Myocyte (in vitro differentiated cells): ENCODE measurements at regions not wholly inside any gene's neighbourhood (a gene's known extent, or its start where the extent isn't known, plus 50 kb on each side); places are given as distances from the start of the nearest gene placed in this dataset.

ENCODE experiments used
- DNase-seq: peaks from one replicate; pipeline ENCODE4 v3.0.0-alpha.2; 2012; ENCODE audit warnings: low read depth

DNA sequence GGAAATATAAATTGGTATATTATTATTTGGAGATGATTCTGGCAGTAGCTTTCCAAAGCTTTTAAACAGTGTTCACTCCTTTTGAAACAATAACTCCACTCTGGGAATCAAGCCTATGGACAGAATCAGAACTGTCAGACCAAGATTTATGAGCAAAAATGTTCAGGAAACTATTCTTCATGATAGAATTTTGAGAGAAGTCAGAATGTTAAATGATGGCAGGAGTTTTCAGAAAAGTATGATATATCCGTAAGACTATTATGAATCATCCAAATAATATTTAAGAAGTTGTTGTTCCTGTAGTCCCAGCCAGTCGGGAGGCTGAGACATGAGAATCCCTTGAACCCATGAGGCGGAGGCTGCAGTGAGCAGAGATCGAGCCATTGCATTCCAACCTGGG is 50.5 kb upstream of the ADGRG2 start:
- DNase-seq = no peak

DNA sequence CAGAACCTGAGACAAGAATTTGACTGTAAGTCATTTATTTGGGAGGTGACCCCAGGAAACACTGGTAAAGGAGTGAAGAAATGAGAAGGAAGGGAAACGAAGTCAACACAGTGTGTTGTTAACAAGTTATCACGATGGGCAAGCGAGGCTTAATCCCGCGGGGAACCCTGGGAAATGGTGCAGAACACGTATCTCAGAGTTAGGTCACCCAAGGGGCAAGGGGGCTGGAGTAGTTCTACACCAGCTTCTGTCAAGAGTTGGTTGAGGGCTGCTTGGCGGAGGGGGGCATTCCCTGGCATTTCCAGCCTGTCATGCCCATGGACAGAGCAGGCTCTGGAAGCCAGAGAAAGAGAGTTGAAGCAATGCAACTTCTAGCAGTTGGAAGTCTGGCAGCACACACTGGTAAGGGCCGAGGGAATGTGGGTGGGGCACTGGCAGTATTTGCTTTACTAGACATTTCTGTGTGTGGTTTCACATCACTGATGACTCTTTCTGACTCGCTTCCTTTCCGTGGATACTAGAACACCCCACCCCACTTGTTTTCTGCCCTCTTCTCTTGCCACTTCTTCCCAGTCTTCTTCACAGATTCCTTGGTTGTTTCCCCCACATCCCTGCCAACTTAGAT is 52.2 kb upstream of the ADGRG2 start:
- peak; percentile 20 for DNase-seq

DNA sequence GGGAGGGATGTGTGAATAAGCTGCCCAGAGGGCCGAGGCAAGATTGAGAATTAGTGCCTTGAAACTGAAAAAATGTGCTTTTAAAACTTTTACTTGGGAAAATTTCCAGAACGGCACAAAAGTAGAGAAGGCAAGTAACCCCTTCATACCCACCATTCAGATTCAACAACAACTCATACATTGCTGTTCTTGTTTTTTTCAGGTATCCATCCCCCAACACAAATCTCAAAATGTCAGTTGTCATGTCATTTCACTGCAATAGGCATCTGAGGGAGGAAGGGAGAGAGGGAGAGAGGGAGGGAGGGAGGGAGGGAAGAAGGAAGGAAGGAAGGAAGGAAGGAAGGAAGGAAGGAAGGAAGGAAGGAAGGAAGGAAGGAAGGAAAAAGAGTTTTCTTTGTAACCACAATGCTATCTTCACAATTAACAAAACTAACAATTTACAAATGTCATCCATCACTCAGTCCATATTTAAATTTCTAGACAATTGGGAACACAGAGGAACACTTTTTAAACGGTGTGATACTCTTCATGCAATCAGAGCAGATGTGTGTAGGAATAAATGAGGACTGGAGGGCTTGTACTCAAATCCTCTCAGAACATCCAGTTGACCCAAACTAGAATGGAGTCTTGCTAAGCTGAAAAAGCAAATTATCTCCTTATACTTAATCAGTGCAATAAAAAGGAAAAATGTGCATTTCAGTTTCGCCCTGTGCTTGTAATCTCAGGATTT is 54.8 kb upstream of the ADGRG2 start:
- DNase-seq = no peak

DNA sequence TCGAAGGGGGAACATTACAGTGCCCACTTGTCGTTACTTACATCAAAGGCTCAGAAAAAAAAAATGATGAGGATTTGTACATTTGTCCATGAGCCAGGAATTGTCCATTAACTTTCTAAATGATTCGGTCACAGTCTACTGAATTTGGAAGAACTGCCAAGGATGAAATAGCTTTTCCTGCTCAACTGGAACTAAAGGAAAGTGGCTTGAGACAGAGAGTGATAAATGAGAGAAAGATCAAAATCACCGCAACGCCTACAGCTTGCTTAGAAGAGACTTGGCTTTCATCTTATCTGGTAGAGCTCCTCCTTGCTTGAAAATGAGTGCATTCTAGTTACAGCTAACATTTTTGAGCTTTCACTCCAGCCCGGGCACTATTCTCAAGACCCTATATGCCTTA is 55.5 kb upstream of the ADGRG2 start:
- no peak for DNase-seq

DNA sequence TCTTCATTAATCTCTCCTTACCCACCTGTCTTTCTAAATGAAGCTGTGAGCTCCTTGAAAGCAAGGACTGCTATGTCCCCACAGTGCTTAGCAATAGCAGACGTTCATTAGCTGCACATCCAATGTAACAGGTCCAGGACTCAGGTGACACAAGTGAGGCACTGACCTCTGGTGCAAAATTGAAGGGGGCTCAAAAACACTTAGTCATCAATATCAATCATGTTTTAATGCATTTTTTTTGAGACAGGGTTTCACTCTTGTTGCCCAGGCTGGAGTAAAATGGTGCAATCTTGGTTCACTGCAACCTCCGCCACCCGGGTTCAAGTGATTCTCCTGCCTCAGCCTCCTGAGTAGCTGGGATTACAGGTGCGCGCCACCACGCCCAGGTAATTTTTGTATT is 56.1 kb upstream of the ADGRG2 start:
- DNase-seq = no peak

DNA sequence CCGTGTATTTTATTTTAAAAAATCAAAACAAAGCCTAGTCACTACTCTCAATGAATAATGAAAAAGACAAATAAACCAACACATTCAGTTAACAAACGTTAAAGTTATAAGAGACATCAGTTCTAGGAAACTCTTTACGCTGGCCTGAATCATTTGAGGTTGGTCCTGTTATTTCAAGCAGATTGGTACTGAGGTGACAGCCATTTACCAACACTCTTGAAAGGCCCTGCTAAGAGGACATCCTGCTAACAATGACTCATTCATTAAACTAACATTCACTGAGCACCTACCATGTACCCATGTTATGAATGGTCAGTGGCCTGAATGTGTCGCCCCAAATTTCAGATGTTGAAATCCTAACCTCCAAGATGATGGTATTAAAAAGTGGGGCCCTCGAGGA is 57.1 kb upstream of the ADGRG2 start:
- DNase-seq = no peak

DNA sequence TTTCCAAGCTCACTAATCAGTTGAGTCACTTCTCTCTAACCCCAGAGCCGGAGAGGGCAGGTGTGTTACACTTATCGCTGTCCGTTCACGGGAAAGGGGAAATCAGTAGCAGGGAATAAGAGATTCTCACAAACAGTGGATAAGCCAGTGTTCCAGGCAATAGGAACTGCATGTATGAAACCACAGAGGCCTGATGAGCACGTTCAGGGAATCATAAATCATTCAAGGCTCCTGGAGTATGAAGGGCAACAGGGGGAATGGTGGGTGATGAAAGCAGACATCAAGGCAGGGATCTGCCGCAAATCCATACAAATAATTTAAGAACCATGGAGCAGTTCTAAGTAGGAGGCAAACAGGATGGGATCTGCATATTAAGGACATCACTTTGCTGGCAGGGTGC is 59.1 kb upstream of the ADGRG2 start:
- no peak for DNase-seq

DNA sequence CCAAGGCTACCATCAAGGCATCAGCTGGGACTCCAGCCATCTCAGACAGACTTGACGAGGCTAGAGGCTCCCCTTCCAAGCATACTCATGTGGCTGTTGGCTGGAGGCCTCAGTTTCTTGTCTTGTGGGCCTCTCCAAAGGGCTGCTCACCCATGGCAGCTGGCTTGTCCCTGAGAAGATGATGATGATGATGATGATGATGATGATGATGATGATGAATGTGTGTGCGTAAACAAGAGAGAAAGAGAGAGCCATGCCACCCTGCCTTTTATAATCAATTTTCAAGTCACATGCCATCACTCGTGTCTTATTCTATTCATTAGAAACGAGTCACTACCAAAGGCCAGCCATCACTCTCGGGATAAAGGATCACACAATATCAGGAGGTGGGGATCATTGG is 60.5 kb upstream of the ADGRG2 start:
- no peak for DNase-seq

DNA sequence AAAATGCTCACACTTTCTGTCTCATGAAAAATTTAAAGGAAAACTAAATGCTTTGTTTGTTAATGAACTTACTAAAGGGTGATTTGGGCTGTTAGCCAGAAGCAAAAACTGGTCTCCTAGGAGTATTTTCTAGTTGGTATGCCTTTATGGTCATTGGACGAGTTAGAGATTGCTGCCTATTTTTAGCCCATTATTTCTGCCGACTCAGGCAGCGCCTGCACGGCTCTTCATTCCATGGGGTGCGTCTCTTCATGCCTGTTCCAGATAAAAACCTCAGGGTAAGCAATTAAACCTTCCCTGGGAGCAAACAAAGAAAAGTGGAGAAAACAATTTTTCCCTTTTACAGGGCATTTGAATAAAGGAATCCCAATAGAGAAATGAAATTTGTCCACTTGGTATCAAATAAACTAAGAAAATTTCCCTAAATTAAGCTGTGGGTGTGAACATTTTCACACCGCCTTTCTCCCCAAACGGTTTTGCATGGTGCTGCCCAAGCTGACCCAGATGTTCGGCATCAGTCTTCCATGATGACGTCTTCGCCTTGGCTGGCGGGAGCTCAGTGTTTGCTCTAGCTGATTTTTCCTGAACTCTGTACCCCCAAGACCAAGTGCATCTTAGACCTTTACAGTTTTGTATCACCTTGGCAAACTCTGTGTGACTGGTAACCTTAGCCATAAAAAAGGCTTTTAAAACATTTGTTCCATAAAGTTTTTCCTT is 61.7 kb upstream of the ADGRG2 start:
- DNase-seq = peak; percentile 5

DNA sequence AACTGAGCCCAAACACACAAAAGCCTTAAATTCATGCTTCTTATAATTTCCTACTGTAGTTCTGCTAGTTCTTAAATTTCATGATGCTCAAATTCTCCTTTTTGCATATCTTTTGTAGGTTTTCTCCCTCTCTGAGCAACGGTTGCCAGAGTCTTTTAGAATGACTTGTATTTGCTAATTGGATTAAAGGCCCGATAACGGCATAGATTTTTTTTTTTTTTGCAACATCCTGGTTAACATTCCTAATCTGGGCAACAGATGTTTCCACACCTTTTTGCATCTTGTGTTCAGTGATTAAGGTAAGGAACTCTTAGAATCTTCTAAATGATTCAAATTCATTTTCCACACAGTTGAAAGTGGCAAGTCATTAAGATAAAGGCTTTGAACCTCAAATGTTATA is 66.3 kb upstream of the ADGRG2 start:
- DNase-seq = no peak

DNA sequence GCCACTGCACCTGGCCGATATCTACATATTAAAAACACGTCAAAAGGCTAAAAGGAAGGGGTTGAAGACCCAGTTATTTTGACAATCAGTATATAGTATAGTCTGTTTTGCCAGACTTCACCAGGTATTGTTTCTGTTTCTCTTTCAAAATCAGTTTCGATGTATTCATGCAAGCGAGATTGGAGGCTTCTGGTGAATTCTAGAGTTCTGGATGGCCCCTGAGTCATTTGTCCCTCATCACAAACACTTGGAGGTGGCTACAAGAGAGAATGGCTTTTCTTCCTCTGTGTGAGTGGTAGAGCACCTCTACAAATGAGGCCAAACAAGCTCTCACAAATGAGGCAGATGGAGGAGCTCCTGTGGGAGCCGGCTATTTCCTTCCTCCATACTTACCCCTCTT is 68.6 kb upstream of the ADGRG2 start:
- DNase-seq = no peak

DNA sequence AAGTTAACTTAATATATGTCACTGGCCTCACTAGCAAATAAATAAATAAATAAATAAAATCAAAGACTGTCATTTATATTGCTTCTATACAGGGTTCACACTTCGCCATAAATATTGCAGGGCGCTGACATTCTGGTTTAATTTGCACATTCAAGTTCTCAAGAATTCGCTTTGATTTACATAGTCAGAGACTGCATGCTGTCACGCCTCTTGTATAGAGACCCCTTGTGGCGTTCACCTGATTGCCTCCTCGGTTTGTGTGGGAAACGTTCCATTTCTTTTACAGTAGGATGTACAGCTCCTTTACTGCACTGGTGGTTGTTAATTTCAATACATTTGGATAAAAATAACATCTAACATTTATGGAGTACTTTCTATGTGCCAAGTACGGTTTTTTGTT is 71.3 kb upstream of the ADGRG2 start:
- no peak for DNase-seq

DNA sequence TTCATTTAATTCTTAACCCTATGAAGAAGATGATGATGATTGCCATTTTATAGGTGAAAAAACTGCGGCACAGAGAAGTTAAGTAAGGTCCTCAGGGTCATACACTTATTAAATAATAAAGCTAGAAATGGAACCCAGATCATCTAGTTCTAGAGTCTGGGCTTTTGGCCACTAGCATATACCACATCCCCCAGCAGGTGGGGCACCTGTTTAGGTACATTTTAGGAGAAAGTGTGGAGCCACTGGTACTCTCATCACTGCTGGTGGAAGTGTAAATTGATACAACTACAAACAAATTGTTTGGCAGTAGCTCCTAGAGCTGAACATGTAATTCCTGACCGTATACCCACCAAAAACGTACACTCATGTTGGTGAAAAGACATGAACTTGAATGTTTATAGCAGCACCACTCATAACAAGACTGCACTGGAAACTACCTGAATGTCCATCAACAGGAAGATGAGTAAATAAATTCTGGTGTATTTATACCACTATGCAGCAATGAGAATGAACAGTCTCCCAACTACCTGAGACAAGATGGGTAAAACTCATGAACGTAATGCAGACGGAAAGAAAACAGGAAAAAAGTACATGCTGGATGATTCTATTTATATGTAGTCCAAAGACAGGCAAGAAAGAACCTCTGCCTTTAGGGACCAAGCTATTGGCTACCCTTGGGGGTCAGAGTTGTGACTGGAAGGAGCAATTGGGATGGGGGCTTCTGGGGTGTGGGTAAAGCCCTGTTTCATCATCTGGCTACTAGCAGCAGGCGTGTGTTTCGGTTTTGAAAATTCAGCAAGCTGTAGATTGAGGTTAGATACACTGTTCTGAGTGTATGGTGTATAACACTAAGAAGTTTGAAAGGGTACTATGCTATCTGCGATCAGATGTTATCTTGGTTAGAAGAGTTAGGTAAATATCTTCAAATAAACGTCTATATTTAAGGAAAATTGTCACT is 72.3 kb upstream of the ADGRG2 start:
- no peak for DNase-seq

DNA sequence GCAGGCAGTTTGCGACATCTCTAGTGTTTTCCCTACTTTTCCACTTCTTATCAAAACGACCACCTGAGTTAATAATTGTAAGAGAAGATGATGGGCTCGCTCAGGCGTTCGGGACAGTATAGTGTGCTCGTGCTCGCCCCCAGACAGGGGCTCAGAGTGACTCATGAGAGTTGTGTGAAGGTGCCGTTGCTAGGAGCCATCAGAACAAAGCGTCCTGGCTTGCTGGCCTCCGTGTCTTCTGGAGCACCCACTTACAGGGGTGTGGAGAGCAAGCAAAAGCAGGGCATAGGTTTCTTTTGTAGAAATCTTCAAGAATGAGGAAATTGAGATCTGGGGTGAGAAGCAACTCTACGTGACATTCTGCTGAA is 73.0 kb upstream of the ADGRG2 start:
- DNase-seq = no peak

DNA sequence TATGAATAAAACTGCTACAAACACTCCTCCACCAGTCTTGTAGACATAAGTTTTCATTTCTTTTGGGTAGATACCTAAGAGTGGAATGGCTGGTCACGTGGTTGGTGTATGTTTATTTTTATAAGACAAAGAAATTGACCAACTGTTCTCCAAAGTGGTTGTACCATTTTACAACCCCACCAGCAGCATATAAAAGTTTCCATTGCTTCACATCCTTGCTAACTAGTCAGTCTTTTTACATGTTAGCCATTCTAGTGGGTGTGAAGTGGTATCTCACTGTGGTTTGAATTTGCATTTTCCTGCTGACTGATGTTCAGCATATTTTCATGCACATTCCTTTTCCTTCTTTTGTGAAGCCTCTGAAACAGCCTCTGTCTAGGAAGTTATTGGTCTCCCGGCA is 76.2 kb upstream of the ADGRG2 start:
- DNase-seq = no peak

DNA sequence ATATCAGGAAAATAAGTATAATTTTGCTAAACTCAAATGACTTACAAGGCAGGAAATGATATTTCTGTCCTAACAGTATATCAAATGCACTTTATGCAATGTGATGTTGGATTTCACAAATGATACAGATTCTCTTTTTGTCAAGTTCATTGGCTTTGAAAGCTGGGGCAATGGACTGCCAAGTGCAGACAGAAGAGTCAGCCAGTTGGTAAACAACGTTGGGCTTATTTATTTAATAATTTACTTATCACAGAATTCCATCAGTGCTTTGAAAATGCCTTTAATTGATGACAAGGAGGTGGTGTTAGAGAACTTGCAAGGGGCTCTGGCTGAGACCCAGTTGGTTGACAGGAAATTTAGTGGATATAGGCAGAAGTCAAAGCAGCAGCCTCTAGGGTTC is 79.9 kb upstream of the ADGRG2 start:
- no peak for DNase-seq

DNA sequence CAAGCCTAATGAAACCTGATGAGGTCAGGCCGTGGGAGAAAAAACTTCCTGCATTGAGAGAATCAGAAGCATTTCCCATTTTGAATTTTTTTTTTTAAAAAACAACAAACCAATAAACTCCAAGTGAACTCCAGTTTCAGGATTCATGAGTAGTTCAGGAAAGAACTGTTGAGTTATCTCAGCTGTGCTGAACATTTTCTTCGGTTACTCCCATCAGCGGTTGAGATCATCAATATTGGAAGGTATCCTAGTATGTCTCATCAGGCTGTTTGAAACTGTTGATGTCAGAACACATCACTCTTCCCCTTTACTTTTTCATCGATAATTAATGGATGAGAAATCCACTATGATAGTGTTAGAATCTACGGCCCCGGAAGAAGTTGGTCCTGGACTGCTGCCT is 82.4 kb upstream of the ADGRG2 start:
- no peak for DNase-seq

DNA sequence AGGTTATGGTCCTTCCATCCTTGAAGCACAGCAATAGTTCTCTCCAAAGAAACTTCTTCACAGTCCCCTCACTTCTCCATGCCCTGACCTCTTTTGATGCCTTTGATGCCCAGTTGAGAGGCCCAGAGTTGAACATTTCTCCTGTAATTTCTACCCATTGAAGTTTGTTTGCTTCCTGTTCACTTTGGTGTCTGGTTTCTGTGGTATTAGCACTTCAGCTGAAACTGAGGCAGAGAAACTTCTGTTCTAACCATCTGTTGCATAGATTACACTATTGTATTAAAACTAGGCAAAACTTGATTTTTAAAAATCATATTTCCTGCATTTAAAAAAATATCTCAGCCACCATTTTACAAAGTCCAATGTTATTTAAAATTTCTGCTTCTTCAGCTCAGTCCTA is 89.8 kb upstream of the ADGRG2 start:
- DNase-seq = no peak

DNA sequence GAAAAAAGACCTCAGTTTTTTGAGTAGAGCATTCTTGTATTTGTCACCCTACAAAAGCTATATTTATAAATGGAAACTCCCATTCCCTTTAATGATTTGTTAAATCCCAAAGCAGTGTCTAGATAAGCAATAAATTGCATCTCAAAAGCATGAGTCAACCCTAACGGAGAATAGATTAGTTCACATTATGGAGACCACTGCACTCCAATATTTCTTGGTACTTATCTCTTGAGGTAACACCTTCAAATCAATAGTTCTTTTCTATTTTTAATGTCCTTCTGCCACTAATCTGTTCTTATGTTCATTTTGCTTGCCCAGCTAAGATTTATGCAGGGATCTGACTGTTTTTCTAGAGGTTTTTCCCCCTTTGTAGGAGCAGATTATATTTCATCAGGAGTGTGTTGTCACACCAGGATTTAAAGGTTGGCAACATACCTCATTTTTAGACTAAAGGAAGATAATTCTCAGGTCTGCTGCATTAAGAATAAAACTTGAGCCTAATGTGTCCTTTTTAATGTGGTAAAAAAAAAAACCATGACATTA is 91.4 kb upstream of the ADGRG2 start:
- DNase-seq = no peak

DNA sequence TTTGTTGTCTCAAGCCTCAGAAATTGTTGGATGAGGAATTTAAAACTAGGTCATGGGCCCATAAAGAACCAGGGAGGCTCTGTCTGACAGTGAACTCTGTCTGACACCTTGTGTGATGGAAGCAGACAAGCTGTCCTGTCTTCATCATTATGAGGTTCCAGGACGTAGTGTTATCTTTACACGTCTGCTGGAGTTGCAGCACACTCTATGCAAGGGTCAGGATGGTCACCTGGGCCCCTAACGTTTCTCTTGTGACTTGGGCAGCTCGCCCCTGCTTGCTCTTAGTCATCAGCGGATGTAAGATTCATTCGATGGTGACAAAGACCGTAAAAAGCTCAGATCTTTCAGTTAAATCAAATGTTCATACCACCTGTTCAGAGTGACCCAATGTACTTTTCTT is 92.0 kb upstream of the ADGRG2 start:
- DNase-seq = no peak

DNA sequence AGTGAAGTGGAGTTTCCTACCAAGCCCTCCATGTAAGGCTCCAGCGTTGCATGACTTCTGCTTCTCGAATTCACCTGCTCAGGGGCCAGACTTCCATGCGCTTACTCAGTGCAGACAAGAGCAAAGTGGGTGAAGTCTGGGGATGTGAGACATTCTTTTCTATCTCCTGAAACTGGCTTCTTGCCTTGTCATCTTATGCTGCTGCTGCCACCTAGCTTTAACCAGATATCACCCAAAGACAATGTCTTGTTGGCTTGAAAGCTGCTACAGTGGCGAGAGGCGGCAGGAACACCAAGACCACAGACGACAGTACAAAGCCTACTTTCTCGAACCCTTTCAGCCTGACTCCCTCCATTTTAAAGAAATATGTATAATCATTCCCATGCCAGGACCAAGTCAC is 103.6 kb upstream of the ADGRG2 start:
- DNase-seq = peak; percentile 13
